PFSK-1 (cell line): ENCODE measurements at regions not wholly inside any gene's neighbourhood (a gene's known extent, or its start where the extent isn't known, plus 50 kb on each side); places are given as distances from the start of the nearest gene placed in this dataset.

ENCODE experiments used
- FOXP2 ChIP-seq: optimal IDR thresholded peaks from 2 replicates; pipeline ENCODE3; 2011; ENCODE audit warnings: borderline replicate concordance, control low read depth, inconsistent platforms; ENCODE audit not compliant: insufficient read depth; ENCODE audit errors: extremely low read length, extremely low read depth
- POLR2AphosphoS5 ChIP-seq: IDR thresholded peaks from 2 replicates; pipeline ENCODE4 v1.6.1; 2012; ENCODE audit warnings: low read depth, mild to moderate bottlenecking, control low read depth, low read length, moderate library complexity
- SIN3A ChIP-seq: IDR thresholded peaks from 2 replicates; pipeline ENCODE4 v1.6.1; 2012; ENCODE audit warnings: mild to moderate bottlenecking, low read length, moderate library complexity, borderline replicate concordance; ENCODE audit not compliant: insufficient read depth
- TAF1 ChIP-seq: IDR thresholded peaks from 2 replicates; pipeline ENCODE4 v1.6.1; 2012; ENCODE audit warnings: low read length, control low read depth, borderline replicate concordance; ENCODE audit not compliant: insufficient read depth
- TF ChIP-seq, protein P1 (sequence below), 2 experiments: IDR thresholded peaks; 2 replicates each; pipeline versions ENCODE4 v1.6.1 to v1.8.0; 2011 to 2012; ENCODE audit warnings: low read depth in 2 of 2, low read length in 2 of 2, control low read depth in 1 of 2, inconsistent platforms in 1 of 2, mild to moderate bottlenecking in 1 of 2, moderate library complexity in 1 of 2; ENCODE audit not compliant: insufficient read depth in 1 of 2

GRCh38 chr1:22223176-22223575 lies 80.3 kb upstream of the WNT4 start:
- TF ChIP-seq FOXP2 (no peak), TAF1 (no peak), SIN3A (no peak), POLR2AphosphoS5 (no peak)
- TF ChIP-seq, protein P1, sequence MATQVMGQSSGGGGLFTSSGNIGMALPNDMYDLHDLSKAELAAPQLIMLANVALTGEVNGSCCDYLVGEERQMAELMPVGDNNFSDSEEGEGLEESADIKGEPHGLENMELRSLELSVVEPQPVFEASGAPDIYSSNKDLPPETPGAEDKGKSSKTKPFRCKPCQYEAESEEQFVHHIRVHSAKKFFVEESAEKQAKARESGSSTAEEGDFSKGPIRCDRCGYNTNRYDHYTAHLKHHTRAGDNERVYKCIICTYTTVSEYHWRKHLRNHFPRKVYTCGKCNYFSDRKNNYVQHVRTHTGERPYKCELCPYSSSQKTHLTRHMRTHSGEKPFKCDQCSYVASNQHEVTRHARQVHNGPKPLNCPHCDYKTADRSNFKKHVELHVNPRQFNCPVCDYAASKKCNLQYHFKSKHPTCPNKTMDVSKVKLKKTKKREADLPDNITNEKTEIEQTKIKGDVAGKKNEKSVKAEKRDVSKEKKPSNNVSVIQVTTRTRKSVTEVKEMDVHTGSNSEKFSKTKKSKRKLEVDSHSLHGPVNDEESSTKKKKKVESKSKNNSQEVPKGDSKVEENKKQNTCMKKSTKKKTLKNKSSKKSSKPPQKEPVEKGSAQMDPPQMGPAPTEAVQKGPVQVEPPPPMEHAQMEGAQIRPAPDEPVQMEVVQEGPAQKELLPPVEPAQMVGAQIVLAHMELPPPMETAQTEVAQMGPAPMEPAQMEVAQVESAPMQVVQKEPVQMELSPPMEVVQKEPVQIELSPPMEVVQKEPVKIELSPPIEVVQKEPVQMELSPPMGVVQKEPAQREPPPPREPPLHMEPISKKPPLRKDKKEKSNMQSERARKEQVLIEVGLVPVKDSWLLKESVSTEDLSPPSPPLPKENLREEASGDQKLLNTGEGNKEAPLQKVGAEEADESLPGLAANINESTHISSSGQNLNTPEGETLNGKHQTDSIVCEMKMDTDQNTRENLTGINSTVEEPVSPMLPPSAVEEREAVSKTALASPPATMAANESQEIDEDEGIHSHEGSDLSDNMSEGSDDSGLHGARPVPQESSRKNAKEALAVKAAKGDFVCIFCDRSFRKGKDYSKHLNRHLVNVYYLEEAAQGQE (IDR thresholded peaks at IDR 0.05; ENCODE audit: insufficient read depth in 1 of 2, low read depth in 2 of 2, low read length in 2 of 2): no peak

DNA sequence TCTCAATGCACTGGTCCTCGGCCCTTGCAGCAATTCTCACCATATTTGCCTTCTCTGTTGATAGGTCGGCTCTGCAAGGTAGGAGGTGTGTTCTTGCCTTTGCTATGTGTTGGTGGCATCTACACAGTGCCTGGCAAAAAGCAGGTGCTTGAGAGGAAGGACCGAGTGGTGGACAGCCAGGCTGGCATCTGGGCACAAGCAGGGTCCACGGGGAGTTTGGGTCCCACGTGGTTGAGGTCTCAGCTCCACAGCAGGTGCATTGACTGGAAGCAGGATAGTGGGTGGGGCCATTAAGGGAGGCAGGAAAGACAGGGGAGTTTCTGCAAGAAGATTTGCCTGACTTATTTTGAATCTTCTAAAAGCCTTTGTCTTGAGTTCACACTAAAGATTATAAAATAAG lies 81.2 kb upstream of the WNT4 start:
- TF ChIP-seq FOXP2 (no peak), TAF1 (no peak), POLR2AphosphoS5 (no peak)
- TF ChIP-seq, protein P1 (IDR thresholded peaks at IDR 0.05; ENCODE audit: insufficient read depth in 1 of 2, low read depth in 2 of 2, low read length in 2 of 2): no peak

GRCh38 chr1:22224631-22225030 lies 81.7 kb upstream of the WNT4 start:
- TF ChIP-seq TAF1 (no peak), FOXP2 (no peak), SIN3A (no peak), POLR2AphosphoS5 (no peak)
- TF ChIP-seq, protein P1 (IDR thresholded peaks at IDR 0.05; ENCODE audit: insufficient read depth in 1 of 2, low read depth in 2 of 2, low read length in 2 of 2): no peak

DNA sequence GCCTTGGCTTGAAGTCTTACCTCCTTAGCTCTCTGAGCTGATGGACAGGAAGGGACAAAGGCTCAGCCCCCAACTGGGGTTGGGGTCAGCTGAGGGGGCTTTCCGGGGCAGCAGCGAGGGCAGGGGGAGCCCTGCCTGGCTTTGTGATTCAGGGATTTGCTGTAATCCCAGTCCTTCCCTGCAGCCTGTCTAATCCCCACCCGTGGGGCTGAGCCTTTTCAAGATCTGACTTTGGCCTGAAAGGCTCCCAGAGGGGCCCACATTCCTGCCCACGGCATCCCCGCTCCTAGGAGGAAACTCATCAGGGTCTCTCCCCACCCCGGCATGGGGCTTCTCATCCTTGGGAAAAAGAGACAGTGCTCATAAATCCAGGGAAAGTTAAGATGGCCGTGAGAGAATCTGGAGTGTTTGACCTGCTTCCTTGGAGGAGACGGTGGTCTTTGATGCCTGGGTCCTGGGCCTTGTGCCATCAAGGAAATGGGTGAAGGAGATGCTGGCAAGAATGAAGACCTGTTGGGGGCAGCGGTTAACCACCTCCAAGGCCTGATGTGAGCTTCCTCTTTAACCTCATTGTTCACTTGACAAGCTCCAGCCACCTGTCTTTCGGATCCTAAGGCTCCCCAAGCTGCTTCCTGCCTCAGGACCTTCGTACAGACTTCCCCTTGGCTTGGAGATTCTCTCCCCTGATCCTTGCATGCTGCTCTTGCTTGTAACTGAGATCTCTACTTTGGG lies 83.1 kb upstream of the WNT4 start:
- TF ChIP-seq TAF1: no peak
- TF ChIP-seq, protein P1 (IDR thresholded peaks at IDR 0.05; ENCODE audit: insufficient read depth in 1 of 2, low read depth in 2 of 2, low read length in 2 of 2): no peak
- TF ChIP-seq SIN3A: no peak
- TF ChIP-seq FOXP2: no peak
- TF ChIP-seq POLR2AphosphoS5: no peak
